Esophagus squamous epithelium (tissue), 5 donors: ENCODE measurements at regions not wholly inside any gene's neighbourhood (a gene's known extent, or its start where the extent isn't known, plus 50 kb on each side); places are given as distances from the start of the nearest gene placed in this dataset.

Source experiments
- DNase-seq: peaks from one replicate; lab custom pipeline; 2025; lab: John Stamatoyannopoulos, UW
- H3K27ac ChIP-seq, 4 donors: fragments of 200-600 bp; sonication (generic); one replicate each; pipeline ENCODE4 v1.5.1; 2016 to 2019; ENCODE audit warnings: mild to moderate bottlenecking in 1 of 4
- H3K27me3 ChIP-seq, 4 donors: fragments of 200-600 bp; sonication (generic); 1 replicate in 3 of 4; 2 replicates in 1 of 4; pipeline versions ENCODE4 v1.5.1 to v1.6.0; 2017 to 2021; ENCODE audit warnings: antibody characterized with exemption in 1 of 4
- H3K36me3 ChIP-seq, 3 donors: fragments of 200-600 bp; sonication (generic); one replicate each; pipeline ENCODE4 v1.5.1; 2016 to 2019
- H3K4me1 ChIP-seq, 3 donors: fragments of 200-600 bp; sonication (generic); one replicate each; pipeline ENCODE4 v1.5.1; 2017 to 2019
- H3K4me3 ChIP-seq, 4 donors: fragments of 200-600 bp; sonication (generic); 1 replicate in 3 of 4; 2 replicates in 1 of 4; pipeline ENCODE4 v1.5.1; 2016 to 2019; ENCODE audit warnings: mild to moderate bottlenecking in 2 of 4, moderate library complexity in 1 of 4
- H3K9me3 ChIP-seq, 3 donors: fragments of 200-600 bp; sonication (generic); one replicate each; pipeline ENCODE4 v1.5.1; 2016 to 2019
- CTCF ChIP-seq, 6 experiments: fragments of 450-650 bp in 4 of 6; fragments of 200-600 bp in 2 of 6; sonication (generic) in 2 of 6; IDR thresholded peaks; one replicate each; pipeline ENCODE4 v1.5.1; 2016 to 2019; ENCODE audit warnings: antibody characterized with exemption in 6 of 6, mild to moderate bottlenecking in 4 of 6, moderate library complexity in 4 of 6
- POLR2A ChIP-seq, 4 donors: fragments of 450-650 bp; IDR thresholded peaks; one replicate each; pipeline ENCODE4 v1.6.1; 2017; ENCODE audit warnings: antibody characterized with exemption in 4 of 4, mild to moderate bottlenecking in 4 of 4, moderate library complexity in 3 of 4
- WGBS, 2 donors: methylation state at CpG; one replicate each; pipeline ENCODE4 v1.1.5; 2018; 5-methylcytosine and 5-hydroxymethylcytosine counted together
- intact Hi-C: fragments of 100-400 bp; cut with DNase I; formaldehyde crosslinking; loops from one replicate; pipeline ENCODE4 v1.15.0; 2022
- donor health status: DM: yes; HTN: yes; CAD: no.

- no peaks in the 10 kb centered on the region for H3K36me3 ChIP-seq
- TF ChIP-seq POLR2A (IDR thresholded peaks at IDR 0.05) (no peak), CTCF (IDR thresholded peaks at IDR 0.05) (no peak)
- 61 to 73% methylated on average over 3 of the region's 3 CpGs for WGBS, 2 donors
Observed at GRCh38 chr5:67451640-67452279, 255.2 kb upstream of the CD180 start.

GRCh38 chr5:67447732-67448131, 251.1 kb upstream of the CD180 start:
- Histone ChIP-seq H3K27me3 (no peaks in the 10 kb centered on the region), H3K9me3 (no peaks in the 10 kb centered on the region), H3K4me1 (no peaks in the 10 kb centered on the region), H3K36me3 (no peaks in the 10 kb centered on the region), H3K27ac (no peak overlapping the region), H3K4me3 (no peak overlapping the region)
- DNase-seq = no peak
- intact Hi-C loops = no loop called here
- TF ChIP-seq CTCF (IDR thresholded peaks at IDR 0.05) = no peak
- no peak for TF ChIP-seq POLR2A (IDR thresholded peaks at IDR 0.05)

More at GRCh38 chr5:67451640-67452279, 255.2 kb upstream of the CD180 start:
- Histone ChIP-seq H3K27ac (no peak overlapping the region), H3K4me1 (no peaks in the 10 kb centered on the region), H3K27me3 (no peaks in the 10 kb centered on the region), H3K9me3 (no peaks in the 10 kb centered on the region), H3K4me3 (no peak overlapping the region)
- DNase-seq = no peak
- intact Hi-C loops = no loop called here

GRCh38 chr5:67437905-67438845, 241.6 kb upstream of the CD180 start:
- H3K27ac ChIP-seq = no peak overlapping the region
- intact Hi-C loops = no loop called here
- TF ChIP-seq POLR2A (IDR thresholded peaks at IDR 0.05) (no peak), CTCF (IDR thresholded peaks at IDR 0.05) (no peak)
- H3K4me1 ChIP-seq = no peaks in the 10 kb centered on the region
- no peaks in the 10 kb centered on the region for H3K27me3 ChIP-seq
- H3K9me3 ChIP-seq = no peaks in the 10 kb centered on the region
- no peak for DNase-seq
- WGBS, 2 donors = 64 to 65% methylated on average over 6 of the region's 6 CpGs
- no peak overlapping the region for H3K4me3 ChIP-seq
- no peaks in the 10 kb centered on the region for H3K36me3 ChIP-seq

- 83 to 87% methylated on average over 2 of the region's 2 CpGs for WGBS, 2 donors
- intact Hi-C loops = no loop called here
- H3K4me3 ChIP-seq = no peak overlapping the region
- no peaks in the 10 kb centered on the region for H3K9me3 ChIP-seq
- H3K36me3 ChIP-seq = no peaks in the 10 kb centered on the region
- DNase-seq = no peak
- no peaks in the 10 kb centered on the region for H3K4me1 ChIP-seq
- no peaks in the 10 kb centered on the region for H3K27me3 ChIP-seq
- no peak overlapping the region for H3K27ac ChIP-seq
- no peak for TF ChIP-seq CTCF (IDR thresholded peaks at IDR 0.05)
- TF ChIP-seq POLR2A (IDR thresholded peaks at IDR 0.05) = no peak
Observed at GRCh38 chr5:67435032-67435431, 238.4 kb upstream of the CD180 start.

GRCh38 chr5:67434466-67434865, 237.9 kb upstream of the CD180 start:
- no peak for DNase-seq
- no peaks in the 10 kb centered on the region for H3K27me3 ChIP-seq
- no peaks in the 10 kb centered on the region for H3K36me3 ChIP-seq
- no peaks in the 10 kb centered on the region for H3K9me3 ChIP-seq
- no peak for TF ChIP-seq POLR2A (IDR thresholded peaks at IDR 0.05)
- TF ChIP-seq CTCF (IDR thresholded peaks at IDR 0.05) = no peak
- H3K27ac ChIP-seq = no peak overlapping the region
- no peak overlapping the region for H3K4me3 ChIP-seq
- 47 to 70% methylated on average over 4 of the region's 4 CpGs for WGBS, 2 donors
- intact Hi-C loops = no loop called here
- H3K4me1 ChIP-seq = no peaks in the 10 kb centered on the region
